GDM1 (cell line): ENCODE measurements at regions not wholly inside any gene's neighbourhood (a gene's known extent, or its start where the extent isn't known, plus 50 kb on each side); places are given as distances from the start of the nearest gene placed in this dataset.
"Not testable (repeated sequence)": the region's sequence is repeated elsewhere in the genome, so short reads cannot be mapped to it uniquely, and the experiment has no call there.

Experiments
- DNase-seq: peaks from one replicate; lab custom pipeline; 2025; lab: John Stamatoyannopoulos, UW

- no peak for DNase-seq
Observed at GRCh38 chr4:13902146-13902545, 274.6 kb upstream of the BOD1L1 start.

- no peak for DNase-seq
Observed at GRCh38 chr4:13903061-13903460, 275.5 kb upstream of the BOD1L1 start.

GRCh38 chr4:13903901-13904300, 276.4 kb upstream of the BOD1L1 start:
- DNase-seq: no peak

GRCh38 chr4:13905543-13905942, 278.0 kb upstream of the BOD1L1 start:
- DNase-seq: no peak

- DNase-seq: no peak
Observed at GRCh38 chr4:13906727-13907126, 279.2 kb upstream of the BOD1L1 start.

GRCh38 chr4:13907255-13907751, 279.8 kb upstream of the BOD1L1 start:
- no peak for DNase-seq

GRCh38 chr4:13908455-13908854, 280.9 kb upstream of the BOD1L1 start:
- DNase-seq: no peak

- DNase-seq: no peak
Observed at GRCh38 chr4:13910556-13910955, 283.0 kb upstream of the BOD1L1 start.

- DNase-seq: no peak
Observed at GRCh38 chr4:13911256-13911655, 283.7 kb upstream of the BOD1L1 start.

GRCh38 chr4:13912436-13912925, 285.0 kb upstream of the BOD1L1 start:
- DNase-seq: no peak

- DNase-seq: no peak
Observed at GRCh38 chr4:13912966-13913365, 285.4 kb upstream of the BOD1L1 start.

GRCh38 chr4:13917015-13917414, 289.5 kb upstream of the BOD1L1 start:
- no peak for DNase-seq

- no peak for DNase-seq
Observed at GRCh38 chr4:13918110-13918509, 290.6 kb upstream of the BOD1L1 start.

- DNase-seq: no peak
Observed at GRCh38 chr4:13918991-13919441, 291.5 kb upstream of the BOD1L1 start.

- no peak for DNase-seq
Observed at GRCh38 chr4:13920111-13920875, 292.8 kb upstream of the BOD1L1 start.

GRCh38 chr4:13920901-13921300, 293.4 kb upstream of the BOD1L1 start:
- no peak for DNase-seq

- no peak for DNase-seq
Observed at GRCh38 chr4:13921805-13922204, 294.3 kb upstream of the BOD1L1 start.

GRCh38 chr4:13922459-13922858, 294.9 kb upstream of the BOD1L1 start:
- no peak for DNase-seq

- no peak for DNase-seq
Observed at GRCh38 chr4:13922873-13923645, 295.5 kb upstream of the BOD1L1 start.

GRCh38 chr4:13924900-13925299, 297.4 kb upstream of the BOD1L1 start:
- not testable (repeated sequence) for DNase-seq

GRCh38 chr4:13928214-13928613, 300.7 kb upstream of the BOD1L1 start:
- no peak for DNase-seq

GRCh38 chr4:13930155-13930554, 302.6 kb upstream of the BOD1L1 start:
- no peak for DNase-seq

- DNase-seq: no peak
Observed at GRCh38 chr4:13933191-13933590, 305.7 kb upstream of the BOD1L1 start.
